H1 (cell line): ENCODE measurements at regions not wholly inside any gene's neighbourhood (a gene's known extent, or its start where the extent isn't known, plus 50 kb on each side); places are given as distances from the start of the nearest gene placed in this dataset.

Source experiments
- BRCA1 ChIP-seq: IDR thresholded peaks from 2 replicates; pipeline ENCODE4 v1.6.1; 2012; ENCODE audit warnings: low read depth, low read length, improper control_type of control experiment
- GABPA ChIP-seq: IDR thresholded peaks from 2 replicates; pipeline ENCODE4 v1.6.1; 2011; ENCODE audit warnings: mild to moderate bottlenecking, low read length, moderate library complexity, borderline replicate concordance; ENCODE audit not compliant: insufficient read depth
- GTF2F1 ChIP-seq: IDR thresholded peaks from 2 replicates; pipeline ENCODE4 v1.6.1; 2012; ENCODE audit warnings: low read depth, low read length, improper control_type of control experiment, borderline replicate concordance
- KDM1A ChIP-seq: fragments of 200-600, 300-600 bp; sonication (generic); IDR thresholded peaks from 2 replicates; pipeline ENCODE4 v1.7.1; 2016; ENCODE audit warnings: mild to moderate bottlenecking, low read length, borderline replicate concordance
- KDM5A ChIP-seq: fragments of 200-600 bp; IDR thresholded peaks from 2 replicates; pipeline ENCODE4 v1.7.1; 2012; ENCODE audit warnings: mild to moderate bottlenecking, low read length, inconsistent platforms, mixed read lengths
- POLR2AphosphoS5 ChIP-seq: IDR thresholded peaks from 2 replicates; pipeline ENCODE4 v1.6.1; 2011; ENCODE audit warnings: low read depth, low read length
- TF ChIP-seq, protein P1 (sequence below), 3 experiments: IDR thresholded peaks; 1 replicate in 2 of 3; 2 replicates in 1 of 3; pipeline versions ENCODE4 v1.5.1 to v1.6.1; 2011; ENCODE audit warnings: low read length in 3 of 3, mild to moderate bottlenecking in 3 of 3, inconsistent platforms in 2 of 3, low read depth in 1 of 3, moderate library complexity in 1 of 3; ENCODE audit not compliant: insufficient read depth in 1 of 3; ENCODE audit errors: control extremely low read depth in 1 of 3
- TF ChIP-seq, protein P2 (sequence below): IDR thresholded peaks from 2 replicates; pipeline ENCODE4 v1.6.1; 2011; ENCODE audit warnings: low read depth, mild to moderate bottlenecking, low read length; ENCODE audit not compliant: insufficient read depth

- TF ChIP-seq, protein P1, sequence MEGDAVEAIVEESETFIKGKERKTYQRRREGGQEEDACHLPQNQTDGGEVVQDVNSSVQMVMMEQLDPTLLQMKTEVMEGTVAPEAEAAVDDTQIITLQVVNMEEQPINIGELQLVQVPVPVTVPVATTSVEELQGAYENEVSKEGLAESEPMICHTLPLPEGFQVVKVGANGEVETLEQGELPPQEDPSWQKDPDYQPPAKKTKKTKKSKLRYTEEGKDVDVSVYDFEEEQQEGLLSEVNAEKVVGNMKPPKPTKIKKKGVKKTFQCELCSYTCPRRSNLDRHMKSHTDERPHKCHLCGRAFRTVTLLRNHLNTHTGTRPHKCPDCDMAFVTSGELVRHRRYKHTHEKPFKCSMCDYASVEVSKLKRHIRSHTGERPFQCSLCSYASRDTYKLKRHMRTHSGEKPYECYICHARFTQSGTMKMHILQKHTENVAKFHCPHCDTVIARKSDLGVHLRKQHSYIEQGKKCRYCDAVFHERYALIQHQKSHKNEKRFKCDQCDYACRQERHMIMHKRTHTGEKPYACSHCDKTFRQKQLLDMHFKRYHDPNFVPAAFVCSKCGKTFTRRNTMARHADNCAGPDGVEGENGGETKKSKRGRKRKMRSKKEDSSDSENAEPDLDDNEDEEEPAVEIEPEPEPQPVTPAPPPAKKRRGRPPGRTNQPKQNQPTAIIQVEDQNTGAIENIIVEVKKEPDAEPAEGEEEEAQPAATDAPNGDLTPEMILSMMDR (IDR thresholded peaks at IDR 0.05; ENCODE audit: control extremely low read depth in 1 of 3, insufficient read depth in 1 of 3, low read depth in 1 of 3, low read length in 3 of 3): no peak
- TF ChIP-seq BRCA1 (no peak), GTF2F1 (no peak), KDM1A (no peak), GABPA (no peak), KDM5A (no peak), POLR2AphosphoS5 (no peak)
- TF ChIP-seq, protein P2, sequence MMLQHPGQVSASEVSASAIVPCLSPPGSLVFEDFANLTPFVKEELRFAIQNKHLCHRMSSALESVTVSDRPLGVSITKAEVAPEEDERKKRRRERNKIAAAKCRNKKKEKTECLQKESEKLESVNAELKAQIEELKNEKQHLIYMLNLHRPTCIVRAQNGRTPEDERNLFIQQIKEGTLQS: no peak
Measured at GRCh38 chr9:75644649-75645048, 245.8 kb upstream of the PCSK5 start.
